Nephron progenitor cell (in vitro differentiated cells): ENCODE measurements at regions not wholly inside any gene's neighbourhood (a gene's known extent, or its start where the extent isn't known, plus 50 kb on each side); places are given as distances from the start of the nearest gene placed in this dataset.
A peak's percentile ranks its signal among the peaks of the same experiment; 100 is the strongest.

Experiments
- DNase-seq: peaks from one replicate; pipeline ENCODE4 v3.0.0; 2021
- H3K27ac Mint-ChIP-seq: 2 replicates; pipeline ENCODE4 v1.8.0; 2021; ENCODE audit warnings: mild to moderate bottlenecking, moderate library complexity, mixed read lengths
- H3K27me3 Mint-ChIP-seq: 2 replicates; pipeline ENCODE4 v1.8.0; 2021; ENCODE audit warnings: mild to moderate bottlenecking, low read depth, mixed read lengths; ENCODE audit not compliant: poor library complexity
- H3K36me3 Mint-ChIP-seq: 2 replicates; pipeline ENCODE4 v1.8.0; 2021; ENCODE audit warnings: low read depth, mixed read lengths
- H3K4me1 Mint-ChIP-seq: 2 replicates; pipeline ENCODE4 v1.8.0; 2021; ENCODE audit warnings: mixed read lengths
- H3K4me3 Mint-ChIP-seq: 2 replicates; pipeline ENCODE4 v1.8.0; 2021; ENCODE audit warnings: mild to moderate bottlenecking, moderate library complexity, mixed read lengths
- H3K9me3 Mint-ChIP-seq: 2 replicates; pipeline ENCODE4 v1.8.0; 2021; ENCODE audit warnings: mild to moderate bottlenecking, moderate library complexity, mixed read lengths
- CTCF ChIP-seq: fragments of 200-600 bp; sonication (generic); IDR thresholded peaks from 2 replicates; pipeline ENCODE4 v1.5.0; 2021; ENCODE audit warnings: antibody characterized with exemption

- Mint-ChIP-seq H3K27ac (peak overlapping the region; percentile 73), H3K4me1 (peaks cover 63% of the 10 kb centered on the region), H3K9me3 (no peaks in the 10 kb centered on the region), H3K4me3 (no peak overlapping the region), H3K27me3 (no peaks in the 10 kb centered on the region), H3K36me3 (peaks cover 36% of the 10 kb centered on the region)
- DNase-seq: no peak
- TF ChIP-seq CTCF: no peak
Observed at GRCh38 chr21:31530897-31531705, 128.4 kb upstream of the SOD1 start.

GRCh38 chr21:31530364-31530763 lies 129.1 kb upstream of the SOD1 start:
- Mint-ChIP-seq H3K27ac (peak overlapping the region; percentile 73), H3K27me3 (no peaks in the 10 kb centered on the region), H3K4me3 (no peak overlapping the region), H3K9me3 (no peaks in the 10 kb centered on the region), H3K4me1 (peaks cover 66% of the 10 kb centered on the region), H3K36me3 (peaks cover 41% of the 10 kb centered on the region)
- no peak for TF ChIP-seq CTCF
- no peak for DNase-seq

- H3K9me3 Mint-ChIP-seq: no peaks in the 10 kb centered on the region
- no peak for DNase-seq
- H3K27ac Mint-ChIP-seq: peak overlapping the region; percentile 77
- peaks cover 49% of the 10 kb centered on the region for H3K36me3 Mint-ChIP-seq
- no peak overlapping the region for H3K4me3 Mint-ChIP-seq
- H3K4me1 Mint-ChIP-seq: peaks cover 72% of the 10 kb centered on the region
- no peak for TF ChIP-seq CTCF
- no peaks in the 10 kb centered on the region for H3K27me3 Mint-ChIP-seq
Observed at GRCh38 chr21:31529406-31529805, 130.1 kb upstream of the SOD1 start.

GRCh38 chr21:31526040-31526439 lies 133.5 kb upstream of the SOD1 start:
- H3K4me1 Mint-ChIP-seq: peaks cover 73% of the 10 kb centered on the region
- no peak overlapping the region for H3K4me3 Mint-ChIP-seq
- no peaks in the 10 kb centered on the region for H3K9me3 Mint-ChIP-seq
- TF ChIP-seq CTCF: no peak
- peaks cover 42% of the 10 kb centered on the region for H3K36me3 Mint-ChIP-seq
- H3K27me3 Mint-ChIP-seq: no peaks in the 10 kb centered on the region
- DNase-seq: no peak
- no peak overlapping the region for H3K27ac Mint-ChIP-seq

GRCh38 chr21:31524140-31524539 lies 135.4 kb upstream of the SOD1 start:
- Mint-ChIP-seq H3K9me3 (no peaks in the 10 kb centered on the region), H3K27me3 (no peaks in the 10 kb centered on the region), H3K4me1 (peaks cover 65% of the 10 kb centered on the region), H3K36me3 (peaks cover 31% of the 10 kb centered on the region), H3K4me3 (no peak overlapping the region), H3K27ac (peak overlapping the region; percentile 47)
- no peak for TF ChIP-seq CTCF
- peak; percentile 16 for DNase-seq

- Mint-ChIP-seq H3K4me1 (peaks cover 58% of the 10 kb centered on the region), H3K27me3 (no peaks in the 10 kb centered on the region), H3K4me3 (no peak overlapping the region)
Observed at GRCh38 chr21:31521515-31521914, 138.0 kb upstream of the SOD1 start.

More at GRCh38 chr21:31521515-31521914, 138.0 kb upstream of the SOD1 start:
- Mint-ChIP-seq H3K9me3 (no peaks in the 10 kb centered on the region), H3K36me3 (peaks cover 32% of the 10 kb centered on the region), H3K27ac (no peak overlapping the region)
- no peak for DNase-seq
- TF ChIP-seq CTCF: no peak
